Naive B cell (primary cell): ENCODE measurements at regions not wholly inside any gene's neighbourhood (a gene's known extent, or its start where the extent isn't known, plus 50 kb on each side); places are given as distances from the start of the nearest gene placed in this dataset.

ENCODE experiments used
- ATAC-seq, 2 donors: fragments of 150-1000 bp; cut with Tn5 transposase; 2 replicates each; pipeline ENCODE4 v1.10.0; 2021; ENCODE audit warnings: low read depth in 2 of 2, mild to moderate bottlenecking in 2 of 2, moderate library complexity in 2 of 2
- DNase-seq: peaks from one replicate; pipeline ENCODE4 v3.0.0; 2022
- H3K27ac Mint-ChIP-seq, 6 donors: one replicate each; pipeline ENCODE4 v1.8.0; 2020 to 2022; ENCODE audit warnings: mild to moderate bottlenecking in 6 of 6, mixed read lengths in 6 of 6, moderate library complexity in 5 of 6, inconsistent platforms in 2 of 6
- H3K27me3 Mint-ChIP-seq, 3 donors: one replicate each; pipeline ENCODE4 v1.8.0; 2021 to 2022; ENCODE audit warnings: mixed read lengths in 3 of 3, mild to moderate bottlenecking in 1 of 3
- H3K36me3 Mint-ChIP-seq, 2 donors: one replicate each; pipeline ENCODE4 v1.8.0; 2020 to 2022; ENCODE audit warnings: mixed read lengths in 2 of 2, inconsistent platforms in 1 of 2, mild to moderate bottlenecking in 1 of 2
- H3K4me1 Mint-ChIP-seq, 3 donors: one replicate each; pipeline ENCODE4 v1.8.0; 2020 to 2022; ENCODE audit warnings: mixed read lengths in 3 of 3, inconsistent platforms in 1 of 3, mild to moderate bottlenecking in 1 of 3, moderate library complexity in 1 of 3
- H3K4me3 Mint-ChIP-seq, 8 donors: one replicate each; pipeline ENCODE4 v1.8.0; 2020 to 2022; ENCODE audit warnings: mild to moderate bottlenecking in 8 of 8, mixed read lengths in 8 of 8, moderate library complexity in 8 of 8, inconsistent platforms in 2 of 8
- H3K9me3 Mint-ChIP-seq, 7 donors: one replicate each; pipeline ENCODE4 v1.8.0; 2020 to 2022; ENCODE audit warnings: mixed read lengths in 7 of 7, mild to moderate bottlenecking in 5 of 7, inconsistent platforms in 2 of 7, moderate library complexity in 1 of 7

DNA sequence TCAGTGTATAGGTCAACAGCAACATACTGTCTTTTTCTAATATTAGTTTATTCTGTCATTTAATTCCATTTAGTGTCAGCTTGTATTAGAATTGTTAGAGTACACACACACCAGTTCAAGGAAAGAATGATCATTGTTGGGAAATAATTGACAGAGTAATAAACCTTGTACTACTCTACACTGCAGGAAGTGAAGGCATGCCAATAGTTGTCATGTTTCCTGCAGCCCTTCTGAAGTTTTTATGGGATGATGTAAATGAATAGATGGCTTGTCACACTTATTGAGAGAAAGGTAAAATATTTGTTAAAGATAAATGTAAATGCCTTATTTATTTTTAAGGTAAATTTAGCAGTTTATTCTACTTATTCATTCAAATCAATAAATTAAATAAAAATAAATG lies 306.9 kb upstream of the KLHL1 start:
- ATAC-seq (no peak), DNase-seq (no peak)
- H3K27me3 Mint-ChIP-seq: no peaks in the 10 kb centered on the region
- H3K4me1 Mint-ChIP-seq: no peaks in the 10 kb centered on the region
- H3K9me3 Mint-ChIP-seq: peaks cover 0 to 5% (median 2%) of the 10 kb centered on the region in 7 donors
- no peaks in the 10 kb centered on the region for H3K36me3 Mint-ChIP-seq
- no peak overlapping the region for H3K27ac Mint-ChIP-seq
- no peak overlapping the region for H3K4me3 Mint-ChIP-seq

GRCh38 chr13:70408865-70409264 lies 300.6 kb upstream of the KLHL1 start:
- H3K27ac Mint-ChIP-seq: no peak overlapping the region
- ATAC-seq (no peak), DNase-seq (no peak)
- H3K9me3 Mint-ChIP-seq: peaks cover 0 to 5% (median 0%) of the 10 kb centered on the region in 7 donors
- H3K4me1 Mint-ChIP-seq: no peaks in the 10 kb centered on the region
- H3K27me3 Mint-ChIP-seq: no peaks in the 10 kb centered on the region
- no peak overlapping the region for H3K4me3 Mint-ChIP-seq
- no peaks in the 10 kb centered on the region for H3K36me3 Mint-ChIP-seq

DNA sequence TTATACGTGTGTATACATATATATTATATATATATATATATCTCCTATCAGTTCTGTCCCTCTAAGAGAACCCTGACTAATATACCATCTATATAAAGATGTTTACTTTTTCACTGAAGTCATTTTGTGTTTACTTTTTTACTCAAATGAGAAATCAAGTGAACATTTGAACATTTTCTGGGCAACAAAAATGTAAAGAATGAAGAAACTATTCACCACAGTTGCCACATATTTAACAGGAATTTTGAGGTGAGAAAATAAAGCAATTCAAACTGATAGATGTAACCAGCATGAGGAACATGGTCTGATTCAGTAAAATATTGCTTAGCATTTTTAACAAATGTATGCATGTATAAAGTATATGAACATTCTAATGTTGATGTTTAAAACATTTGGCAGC lies 299.2 kb upstream of the KLHL1 start:
- no peak overlapping the region for H3K27ac Mint-ChIP-seq

GRCh38 chr13:70405266-70405665 lies 297.0 kb upstream of the KLHL1 start:
- DNase-seq (no peak), ATAC-seq (no peak)
- H3K4me1 Mint-ChIP-seq: no peaks in the 10 kb centered on the region
- H3K27ac Mint-ChIP-seq: no peak overlapping the region
- peaks cover 0 to 2% (median 0%) of the 10 kb centered on the region in 7 donors for H3K9me3 Mint-ChIP-seq
- no peaks in the 10 kb centered on the region for H3K36me3 Mint-ChIP-seq
- no peak overlapping the region for H3K4me3 Mint-ChIP-seq
- H3K27me3 Mint-ChIP-seq: no peaks in the 10 kb centered on the region

More for the DNA sequence above, 299.2 kb upstream of the KLHL1 start:
- H3K27me3 Mint-ChIP-seq: no peaks in the 10 kb centered on the region
- DNase-seq: no peak
- H3K36me3 Mint-ChIP-seq: no peaks in the 10 kb centered on the region
- H3K9me3 Mint-ChIP-seq: peaks cover 0 to 5% (median 0%) of the 10 kb centered on the region in 7 donors
- H3K4me3 Mint-ChIP-seq: no peak overlapping the region
- no peaks in the 10 kb centered on the region for H3K4me1 Mint-ChIP-seq
- no peak for ATAC-seq

DNA sequence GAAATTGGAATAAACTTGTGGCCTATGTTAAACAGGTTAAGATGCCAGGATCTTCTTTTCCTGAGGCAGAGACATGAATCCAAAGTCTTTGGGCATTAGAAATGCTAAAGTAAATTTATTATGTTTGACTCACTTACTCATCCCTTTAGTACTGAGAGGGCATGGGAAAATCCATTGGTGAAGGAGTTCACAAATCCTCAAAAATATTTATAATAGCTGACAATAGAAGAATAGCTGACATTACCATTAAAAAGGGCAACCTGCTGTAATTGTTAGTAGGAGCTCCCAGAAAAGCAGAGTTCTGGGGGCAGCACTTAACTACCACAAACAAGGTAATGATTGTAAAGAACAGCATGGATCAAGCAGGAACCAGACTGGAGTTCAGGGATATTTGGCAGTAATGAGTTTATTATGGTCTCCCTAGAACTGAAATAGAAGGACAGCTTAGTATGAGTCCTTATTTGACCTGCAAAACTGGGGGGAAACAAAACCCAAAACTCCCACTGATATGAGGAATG lies 285.8 kb upstream of the KLHL1 start:
- Mint-ChIP-seq H3K36me3 (no peaks in the 10 kb centered on the region), H3K27ac (no peak overlapping the region), H3K4me1 (no peaks in the 10 kb centered on the region), H3K27me3 (no peaks in the 10 kb centered on the region), H3K9me3 (peaks cover 0 to 10% (median 3%) of the 10 kb centered on the region in 7 donors), H3K4me3 (no peak overlapping the region)
- DNase-seq (no peak), ATAC-seq (no peak)

DNA sequence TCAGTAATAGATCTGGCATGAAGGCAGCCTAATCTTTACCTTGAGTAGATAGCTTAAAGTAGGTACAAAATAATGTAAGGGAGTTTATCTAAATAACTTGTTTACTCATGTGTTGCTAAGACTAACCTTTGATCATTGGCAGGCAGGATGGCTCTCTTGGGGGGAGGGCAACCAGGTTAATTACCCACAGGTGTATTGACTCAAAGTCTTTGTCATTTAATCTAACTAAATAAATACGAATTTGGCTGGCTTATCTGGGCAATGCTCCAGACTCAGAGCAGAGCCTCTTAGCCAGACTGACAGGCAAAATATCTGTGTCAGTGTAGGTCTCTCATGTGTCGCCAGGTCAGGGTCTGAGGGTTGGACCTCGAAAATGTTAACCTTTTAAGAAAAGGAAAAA lies 283.4 kb upstream of the KLHL1 start:
- no peaks in the 10 kb centered on the region for H3K4me1 Mint-ChIP-seq
- H3K27me3 Mint-ChIP-seq: no peaks in the 10 kb centered on the region
- ATAC-seq (no peak), DNase-seq (no peak)
- peaks cover 0 to 6% (median 0%) of the 10 kb centered on the region in 7 donors for H3K9me3 Mint-ChIP-seq
- no peak overlapping the region for H3K27ac Mint-ChIP-seq
- no peak overlapping the region for H3K4me3 Mint-ChIP-seq
- no peaks in the 10 kb centered on the region for H3K36me3 Mint-ChIP-seq

DNA sequence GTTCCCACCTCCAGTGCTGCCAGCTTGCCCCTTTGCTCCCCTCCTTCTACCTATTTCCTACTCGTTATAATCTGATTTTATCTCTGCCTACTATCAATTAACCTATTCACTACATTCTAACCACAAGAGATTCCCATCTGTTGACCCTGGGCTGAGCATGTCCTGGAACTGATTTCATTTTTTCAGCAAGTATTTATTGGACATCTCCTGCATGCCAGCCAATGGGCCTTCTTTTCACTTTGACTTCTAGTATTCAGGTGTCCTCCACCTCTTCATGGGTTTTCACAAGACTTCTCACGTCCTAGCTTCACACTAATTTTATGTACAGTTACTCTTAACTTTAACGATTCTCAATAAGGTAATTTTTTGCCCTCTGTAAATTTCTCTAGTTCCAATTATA lies 282.7 kb upstream of the KLHL1 start:
- no peaks in the 10 kb centered on the region for H3K4me1 Mint-ChIP-seq
- ATAC-seq: no peak

DNA sequence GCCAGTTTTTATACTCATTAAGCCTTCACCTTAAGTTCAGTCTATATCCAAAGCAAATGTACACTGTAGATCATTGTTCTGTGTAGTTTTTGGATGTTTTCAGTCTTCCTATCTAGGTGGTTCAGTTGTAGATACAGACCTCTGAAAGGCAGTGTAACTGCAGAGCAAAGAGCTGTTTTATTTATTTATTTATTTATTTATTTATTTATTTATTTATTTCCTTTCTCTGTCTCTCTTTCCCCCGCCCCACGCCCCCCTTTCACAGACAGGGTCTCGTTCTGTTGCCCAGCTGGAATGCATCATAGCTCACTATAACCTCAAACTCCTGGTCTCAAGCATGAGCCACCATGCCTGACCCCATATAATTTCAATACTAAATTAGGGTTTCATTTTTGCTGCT lies 281.8 kb upstream of the KLHL1 start:
- Mint-ChIP-seq H3K4me1 (no peaks in the 10 kb centered on the region), H3K36me3 (no peaks in the 10 kb centered on the region), H3K27me3 (no peaks in the 10 kb centered on the region), H3K4me3 (no peak overlapping the region), H3K9me3 (peaks cover 0 to 6% (median 0%) of the 10 kb centered on the region in 7 donors), H3K27ac (peak overlapping the region in 1 of 6 donors; percentile 47)
- no peak for DNase-seq
- ATAC-seq: no peak

More for the DNA sequence above, 282.7 kb upstream of the KLHL1 start:
- no peak overlapping the region for H3K27ac Mint-ChIP-seq
- H3K9me3 Mint-ChIP-seq: peaks cover 0 to 6% (median 0%) of the 10 kb centered on the region in 7 donors
- no peaks in the 10 kb centered on the region for H3K27me3 Mint-ChIP-seq
- no peak for DNase-seq
- no peak overlapping the region for H3K4me3 Mint-ChIP-seq
- no peaks in the 10 kb centered on the region for H3K36me3 Mint-ChIP-seq

GRCh38 chr13:70388935-70389334 lies 280.7 kb upstream of the KLHL1 start:
- peaks cover 0 to 4% (median 0%) of the 10 kb centered on the region in 7 donors for H3K9me3 Mint-ChIP-seq
- H3K4me1 Mint-ChIP-seq: no peaks in the 10 kb centered on the region
- ATAC-seq: no peak
- no peaks in the 10 kb centered on the region for H3K36me3 Mint-ChIP-seq
- H3K27me3 Mint-ChIP-seq: no peaks in the 10 kb centered on the region
- no peak overlapping the region for H3K27ac Mint-ChIP-seq
- no peak for DNase-seq
- no peak overlapping the region for H3K4me3 Mint-ChIP-seq

- ATAC-seq (no peak), DNase-seq (no peak)
- no peak overlapping the region for H3K27ac Mint-ChIP-seq
- peaks cover 0 to 3% (median 0%) of the 10 kb centered on the region in 7 donors for H3K9me3 Mint-ChIP-seq
- H3K4me3 Mint-ChIP-seq: no peak overlapping the region
- H3K36me3 Mint-ChIP-seq: no peaks in the 10 kb centered on the region
- H3K27me3 Mint-ChIP-seq: no peaks in the 10 kb centered on the region
- no peaks in the 10 kb centered on the region for H3K4me1 Mint-ChIP-seq
Measured at GRCh38 chr13:70386919-70387318, 278.7 kb upstream of the KLHL1 start.

DNA sequence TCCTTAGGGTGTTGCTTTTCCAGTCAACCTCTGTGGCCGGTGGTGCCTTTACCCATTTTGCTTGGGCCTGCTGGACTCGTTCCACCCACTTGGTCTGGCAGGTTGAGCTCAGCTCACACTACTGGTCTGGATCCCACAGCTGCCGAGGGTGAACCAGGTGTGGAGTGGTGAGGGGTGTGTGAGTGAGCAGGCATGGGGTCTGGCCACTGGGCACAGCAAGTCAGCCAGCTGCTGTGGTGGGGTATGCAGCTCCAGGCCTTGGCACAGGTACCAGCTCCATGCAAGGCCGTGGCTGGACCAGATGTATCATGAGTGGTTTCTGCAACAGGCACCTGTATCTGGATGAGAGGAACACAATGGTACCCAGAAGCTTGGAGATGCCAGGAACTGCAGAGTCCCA lies 277.6 kb upstream of the KLHL1 start:
- ATAC-seq: no peak

DNA sequence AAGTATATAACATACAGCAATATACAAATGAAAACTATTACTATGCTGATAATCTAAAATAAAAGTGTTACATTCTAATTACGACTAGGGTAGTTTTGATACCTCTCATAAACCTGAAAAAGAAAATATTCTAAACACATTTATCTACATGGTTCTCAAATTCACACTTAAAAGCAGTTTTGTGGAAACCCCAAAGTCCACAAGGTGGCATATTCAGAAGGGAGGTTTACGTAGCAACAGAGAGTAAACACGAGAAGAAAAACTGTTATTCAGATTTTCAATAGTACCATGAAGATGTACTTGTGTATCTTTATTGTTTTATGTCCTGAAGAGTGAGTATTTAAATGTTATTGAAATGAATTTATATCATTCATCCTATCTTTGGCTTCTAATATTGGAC lies 275.9 kb upstream of the KLHL1 start:
- ATAC-seq (no peak), DNase-seq (no peak)
- Mint-ChIP-seq H3K36me3 (no peaks in the 10 kb centered on the region), H3K4me3 (no peak overlapping the region), H3K9me3 (peaks cover 0 to 4% (median 0%) of the 10 kb centered on the region in 7 donors), H3K4me1 (no peaks in the 10 kb centered on the region), H3K27ac (no peak overlapping the region), H3K27me3 (no peaks in the 10 kb centered on the region)

More for the DNA sequence above, 277.6 kb upstream of the KLHL1 start:
- Mint-ChIP-seq H3K36me3 (no peaks in the 10 kb centered on the region), H3K4me1 (no peaks in the 10 kb centered on the region), H3K9me3 (peaks cover 0 to 3% (median 0%) of the 10 kb centered on the region in 7 donors), H3K27me3 (no peaks in the 10 kb centered on the region), H3K27ac (no peak overlapping the region), H3K4me3 (no peak overlapping the region)
- no peak for DNase-seq

DNA sequence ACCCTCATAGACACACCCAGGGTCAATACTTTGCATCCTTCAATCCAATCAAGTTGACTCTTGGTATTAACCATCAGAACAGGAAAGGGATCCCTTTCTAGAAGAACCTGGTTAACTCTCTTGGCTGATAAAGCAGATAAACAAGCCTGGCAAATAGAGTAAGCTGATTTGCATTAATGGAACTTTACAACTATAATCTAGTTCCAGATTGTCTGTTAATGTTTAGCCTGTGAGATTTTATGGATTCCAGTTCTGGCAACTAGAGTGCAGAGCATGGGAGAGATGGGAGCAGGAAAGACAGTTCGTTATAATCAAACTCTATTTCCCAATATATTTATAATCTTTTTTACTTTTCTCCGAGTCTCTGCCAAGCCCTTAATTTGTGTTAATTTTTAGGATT lies 272.6 kb upstream of the KLHL1 start:
- no peak for ATAC-seq
- Mint-ChIP-seq H3K27ac (no peak overlapping the region), H3K9me3 (peaks cover 0 to 9% (median 0%) of the 10 kb centered on the region in 7 donors)

GRCh38 chr13:70375718-70376117 lies 267.5 kb upstream of the KLHL1 start:
- no peaks in the 10 kb centered on the region for H3K27me3 Mint-ChIP-seq
- H3K36me3 Mint-ChIP-seq: no peaks in the 10 kb centered on the region
- no peak for DNase-seq
- peaks cover 0 to 9% (median 0%) of the 10 kb centered on the region in 7 donors for H3K9me3 Mint-ChIP-seq
- H3K27ac Mint-ChIP-seq: no peak overlapping the region
- no peak for ATAC-seq
- no peaks in the 10 kb centered on the region for H3K4me1 Mint-ChIP-seq
- H3K4me3 Mint-ChIP-seq: no peak overlapping the region

More for the DNA sequence above, 272.6 kb upstream of the KLHL1 start:
- no peak for DNase-seq
- Mint-ChIP-seq H3K4me3 (no peak overlapping the region), H3K27me3 (no peaks in the 10 kb centered on the region), H3K4me1 (no peaks in the 10 kb centered on the region), H3K36me3 (no peaks in the 10 kb centered on the region)

- peaks cover 0 to 5% (median 0%) of the 10 kb centered on the region in 7 donors for H3K9me3 Mint-ChIP-seq
- H3K36me3 Mint-ChIP-seq: no peaks in the 10 kb centered on the region
- no peaks in the 10 kb centered on the region for H3K4me1 Mint-ChIP-seq
- DNase-seq (no peak), ATAC-seq (no peak)
- H3K27me3 Mint-ChIP-seq: no peaks in the 10 kb centered on the region
- H3K4me3 Mint-ChIP-seq: no peak overlapping the region
- H3K27ac Mint-ChIP-seq: no peak overlapping the region
Measured at GRCh38 chr13:70370924-70371323, 262.7 kb upstream of the KLHL1 start.
